GM10266 (cell line): ENCODE measurements at regions not wholly inside any gene's neighbourhood (a gene's known extent, or its start where the extent isn't known, plus 50 kb on each side); places are given as distances from the start of the nearest gene placed in this dataset.

Experiments used
- DNase-seq: peaks from one replicate; pipeline ENCODE4 v3.0.0; 2012; ENCODE audit errors: extremely low spot score
- TF ChIP-seq, protein P1 (sequence below): IDR thresholded peaks from 2 replicates; pipeline ENCODE4 v1.5.1; 2012; ENCODE audit warnings: mild to moderate bottlenecking, low read depth; ENCODE audit not compliant: control insufficient read depth, insufficient read depth; ENCODE audit errors: missing control alignments

DNA sequence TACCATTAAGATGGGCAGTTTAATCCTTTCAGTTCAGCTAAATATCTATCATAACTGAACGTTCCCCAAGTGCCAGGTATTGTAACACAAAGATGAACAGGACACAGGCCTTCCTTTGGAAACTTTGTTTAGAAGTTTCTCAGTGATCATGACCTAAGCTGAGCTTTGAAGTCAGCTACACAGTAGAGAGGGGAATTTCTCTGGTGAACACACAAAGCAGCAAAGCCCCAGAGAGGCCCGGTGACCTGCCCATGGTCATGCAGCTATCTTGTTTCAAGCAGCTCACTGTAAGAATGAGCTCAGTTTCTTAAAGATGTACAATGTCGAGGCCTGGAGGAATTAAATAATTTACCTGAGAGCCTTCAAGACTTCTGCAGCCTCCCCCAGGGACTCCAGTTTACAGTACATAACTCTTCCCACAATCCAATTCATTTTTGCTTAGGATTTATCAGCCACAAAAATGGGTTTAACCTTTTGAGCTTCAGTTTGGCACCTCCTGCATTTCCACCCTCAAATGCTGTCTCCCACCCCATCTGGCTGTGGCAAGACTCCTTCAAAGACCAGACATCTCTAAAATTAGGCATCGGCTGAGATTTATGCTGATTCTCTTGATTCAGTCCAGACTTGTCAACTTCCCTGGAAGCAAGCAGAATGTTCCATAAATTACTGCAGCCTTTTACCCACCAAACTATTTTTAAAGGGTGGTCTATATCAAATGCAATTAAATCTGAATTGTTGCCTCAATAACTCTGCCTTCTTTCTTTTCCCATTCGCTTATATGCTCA, 325.6 kb downstream of the TXNL1 start:
- TF ChIP-seq, protein P1, sequence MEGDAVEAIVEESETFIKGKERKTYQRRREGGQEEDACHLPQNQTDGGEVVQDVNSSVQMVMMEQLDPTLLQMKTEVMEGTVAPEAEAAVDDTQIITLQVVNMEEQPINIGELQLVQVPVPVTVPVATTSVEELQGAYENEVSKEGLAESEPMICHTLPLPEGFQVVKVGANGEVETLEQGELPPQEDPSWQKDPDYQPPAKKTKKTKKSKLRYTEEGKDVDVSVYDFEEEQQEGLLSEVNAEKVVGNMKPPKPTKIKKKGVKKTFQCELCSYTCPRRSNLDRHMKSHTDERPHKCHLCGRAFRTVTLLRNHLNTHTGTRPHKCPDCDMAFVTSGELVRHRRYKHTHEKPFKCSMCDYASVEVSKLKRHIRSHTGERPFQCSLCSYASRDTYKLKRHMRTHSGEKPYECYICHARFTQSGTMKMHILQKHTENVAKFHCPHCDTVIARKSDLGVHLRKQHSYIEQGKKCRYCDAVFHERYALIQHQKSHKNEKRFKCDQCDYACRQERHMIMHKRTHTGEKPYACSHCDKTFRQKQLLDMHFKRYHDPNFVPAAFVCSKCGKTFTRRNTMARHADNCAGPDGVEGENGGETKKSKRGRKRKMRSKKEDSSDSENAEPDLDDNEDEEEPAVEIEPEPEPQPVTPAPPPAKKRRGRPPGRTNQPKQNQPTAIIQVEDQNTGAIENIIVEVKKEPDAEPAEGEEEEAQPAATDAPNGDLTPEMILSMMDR = no peak
- DNase-seq = peak; percentile 5

DNA sequence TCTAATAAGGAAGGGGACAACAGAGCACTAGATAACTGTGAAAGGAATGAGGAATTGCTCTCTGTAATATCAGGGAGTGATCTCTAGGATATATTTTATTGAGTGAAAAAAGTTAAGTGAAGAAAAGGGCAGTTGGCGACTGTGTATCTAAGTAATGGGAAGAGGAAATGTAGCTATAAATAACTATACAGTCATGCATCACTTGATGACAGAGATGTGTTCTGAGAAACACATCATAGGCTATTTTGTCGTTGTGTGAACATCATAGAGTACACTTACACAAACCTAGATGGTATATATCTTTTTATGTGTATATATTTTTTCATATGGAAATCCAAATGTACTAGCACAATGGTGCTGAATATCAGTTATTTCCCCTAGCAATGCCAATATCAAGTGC, 329.3 kb downstream of the TXNL1 start:
- DNase-seq = no peak
- TF ChIP-seq, protein P1 = no peak

DNA sequence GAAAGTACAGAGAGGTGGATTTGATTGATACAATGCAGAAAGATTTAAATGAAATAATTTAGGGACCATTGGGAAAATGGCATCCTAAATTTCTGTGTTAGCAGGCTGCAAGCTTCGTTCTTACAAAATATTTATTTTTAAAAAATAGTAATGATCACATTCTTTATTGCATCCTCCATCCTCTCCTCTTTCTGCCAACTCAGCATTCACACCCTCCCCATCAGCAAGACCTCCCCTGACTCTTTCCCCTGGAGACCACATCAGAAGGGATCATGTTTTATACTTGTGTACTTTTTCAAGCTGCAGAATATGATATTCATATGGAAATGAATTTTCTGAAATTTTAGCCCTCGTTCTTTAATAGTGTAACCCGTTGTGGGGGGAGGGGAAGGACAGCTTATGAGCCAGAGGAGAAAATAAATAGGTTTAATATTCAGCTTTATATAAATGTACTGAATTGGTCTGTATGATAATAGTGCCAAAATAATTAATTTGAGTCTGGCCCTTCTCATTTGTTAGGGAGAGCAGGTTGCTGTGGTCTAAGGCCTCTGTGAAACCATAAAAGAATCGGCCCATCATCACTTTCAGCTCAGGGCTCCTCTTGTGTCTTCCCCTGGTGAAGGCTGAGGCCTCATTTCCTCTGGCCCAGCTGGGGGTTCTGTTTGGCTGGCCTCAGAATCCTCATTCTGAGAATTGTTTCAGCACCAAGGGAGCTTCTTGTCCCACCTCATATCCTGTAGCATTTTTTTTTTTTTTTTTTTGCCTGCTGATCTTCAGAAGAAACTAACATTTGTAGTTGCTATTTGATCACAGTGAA, 330.8 kb downstream of the TXNL1 start:
- no peak for DNase-seq
- TF ChIP-seq, protein P1 = no peak

DNA sequence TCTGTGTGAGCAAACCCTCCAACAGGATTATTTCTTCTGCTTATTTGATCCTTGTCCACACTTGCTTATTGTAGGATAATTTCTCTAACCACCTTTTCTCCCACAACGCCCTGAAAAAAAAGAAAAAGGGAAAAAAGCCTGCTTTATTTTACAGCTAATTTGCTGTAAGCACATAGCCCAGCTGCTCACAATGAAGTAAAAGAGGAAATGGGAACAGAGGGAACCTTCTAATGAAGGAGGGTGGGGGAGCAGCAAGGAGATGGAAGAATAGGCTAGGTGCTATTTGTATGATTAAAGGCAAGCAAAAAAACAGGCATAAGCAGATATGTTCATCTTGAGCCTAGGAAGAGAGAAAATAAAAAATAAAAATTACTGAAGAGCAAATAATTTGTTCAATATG, 331.6 kb downstream of the TXNL1 start:
- TF ChIP-seq, protein P1 = no peak
- no peak for DNase-seq

DNA sequence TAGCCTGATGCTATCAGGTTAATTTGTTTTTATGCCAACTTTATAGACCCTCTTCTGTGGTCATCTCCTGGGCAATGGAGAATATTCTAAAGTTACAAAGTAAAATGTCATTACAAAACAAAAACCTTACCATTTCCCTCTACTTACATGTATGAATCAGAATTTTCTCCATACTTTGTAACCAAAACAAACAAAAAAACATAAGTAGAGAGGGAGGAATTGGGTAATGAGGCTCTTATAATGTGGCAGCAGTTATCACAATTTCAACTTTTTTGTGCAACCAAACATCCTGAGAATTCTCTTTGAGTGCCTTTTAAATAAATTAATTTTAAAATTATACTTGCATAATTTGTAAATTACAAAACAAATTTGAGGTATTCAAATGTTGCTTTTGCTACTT, 332.8 kb downstream of the TXNL1 start:
- TF ChIP-seq, protein P1 = no peak
- no peak for DNase-seq

DNA sequence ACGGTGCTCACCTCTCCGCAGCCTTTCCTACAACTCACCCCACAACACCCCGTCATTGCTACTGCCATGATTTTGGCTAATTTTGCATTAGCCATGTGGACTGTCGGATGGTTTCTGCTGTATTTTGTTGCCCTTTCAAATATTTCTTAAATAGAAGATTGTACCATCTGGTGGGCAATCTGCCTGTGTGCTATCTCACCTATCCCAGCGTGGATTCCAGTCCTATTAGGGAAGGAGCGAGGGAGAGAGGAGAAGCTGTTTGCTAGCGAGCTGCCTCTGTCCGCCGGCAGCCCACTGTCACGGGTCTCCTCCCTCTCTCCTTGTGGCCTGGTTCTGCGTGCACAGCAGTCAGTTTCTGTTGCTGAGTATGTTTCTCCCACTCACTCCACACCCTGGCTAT, 336.2 kb downstream of the TXNL1 start:
- DNase-seq = no peak

More for the DNA sequence above, 336.2 kb downstream of the TXNL1 start:
- TF ChIP-seq, protein P1 = no peak
